ENCODE measurements at regions not wholly inside any gene's neighbourhood (a gene's known extent, or its start where the extent isn't known, plus 50 kb on each side); places are given as distances from the start of the nearest gene placed in this dataset.
"Not testable (repeated sequence)": the region's sequence is repeated elsewhere in the genome, so short reads cannot be mapped to it uniquely, and the experiment has no call there.

DNA sequence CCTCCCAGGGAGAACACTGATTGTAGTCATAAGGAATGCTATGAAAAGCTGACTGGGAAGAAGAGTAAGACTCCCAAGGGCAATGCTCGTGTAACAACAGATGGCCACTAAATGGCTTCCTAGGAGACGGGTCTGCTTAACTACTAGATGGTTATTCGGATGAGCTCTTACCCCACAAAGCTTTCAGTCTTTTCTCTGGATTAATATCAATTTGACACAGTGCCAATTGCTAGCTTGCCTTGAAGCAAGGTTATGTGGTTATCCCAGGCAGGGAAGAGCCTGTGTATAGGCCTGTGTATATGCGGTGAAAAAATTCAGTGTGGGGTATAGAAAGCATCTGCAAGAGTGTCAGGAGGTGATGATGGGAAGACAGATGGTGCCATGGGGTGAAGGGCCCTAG lies 86.4 kb upstream of the NOX3 start:
- peaks cover 13% of the 10 kb centered on the region for H3K27me3 Mint-ChIP-seq
- H3K27ac Mint-ChIP-seq, result no peak overlapping the region
- H3K4me1 Mint-ChIP-seq, result no peaks in the 10 kb centered on the region

DNA sequence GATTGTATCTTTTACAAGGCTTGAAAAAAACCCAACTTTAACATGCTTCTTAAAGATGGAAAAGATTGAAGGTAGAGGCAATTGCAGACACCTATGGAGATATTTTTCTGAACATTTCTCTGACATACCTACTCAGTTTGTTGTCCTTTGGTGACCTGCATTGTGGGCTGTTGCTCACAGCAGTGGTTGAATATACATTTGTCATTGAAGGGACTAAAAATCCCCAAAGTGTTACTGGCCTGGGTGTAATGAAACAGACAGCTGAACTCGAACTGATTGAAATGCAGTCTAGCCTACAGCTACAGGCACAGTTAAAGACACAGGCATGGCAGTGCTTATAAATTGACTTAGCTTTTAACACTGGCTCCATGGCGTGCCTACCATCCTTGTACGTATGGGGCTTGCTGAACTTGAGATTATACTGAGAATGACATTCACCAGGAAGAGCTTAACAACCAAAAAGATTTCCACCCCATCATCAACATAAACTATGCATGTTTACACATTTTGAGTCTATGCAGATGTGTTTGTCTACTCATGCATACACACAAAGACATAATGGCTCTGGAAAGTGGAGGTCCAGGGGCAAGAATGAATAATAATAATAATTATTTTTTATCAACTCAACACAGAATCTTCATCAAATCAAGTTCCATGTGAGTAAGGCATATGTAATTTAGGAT lies 83.2 kb upstream of the NOX3 start:
- ATAC-seq, result no peak
- H3K4me3 Mint-ChIP-seq, result no peak overlapping the region

More for the DNA sequence above, 86.4 kb upstream of the NOX3 start:
- H3K4me3 Mint-ChIP-seq, result no peak overlapping the region
- H3K36me3 Mint-ChIP-seq, result no peaks in the 10 kb centered on the region
- no peaks in the 10 kb centered on the region for H3K9me3 Mint-ChIP-seq
- ATAC-seq, result no peak

DNA sequence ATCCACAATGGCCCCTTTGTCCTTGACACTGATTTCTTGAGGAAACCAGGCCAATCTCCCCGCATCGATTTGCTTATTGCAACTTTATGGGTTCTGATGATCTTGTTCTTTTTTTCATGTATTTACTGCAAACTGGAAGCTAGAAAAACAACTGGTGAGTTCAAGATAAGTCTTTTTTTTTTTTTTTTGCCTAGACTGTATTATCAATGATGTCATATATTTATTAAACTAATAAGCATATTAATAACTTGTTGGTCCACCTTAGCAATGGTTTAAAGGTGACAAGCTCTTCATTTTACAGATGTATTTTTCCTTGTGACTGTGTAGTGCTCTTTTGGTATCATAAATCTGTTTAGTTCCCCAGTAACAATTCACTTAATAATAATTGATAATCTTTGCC lies 79.0 kb upstream of the NOX3 start:
- no peak overlapping the region for H3K4me3 Mint-ChIP-seq
- no peak overlapping the region for H3K27ac Mint-ChIP-seq
- peaks cover 8% of the 10 kb centered on the region for H3K9me3 Mint-ChIP-seq
- H3K4me1 Mint-ChIP-seq, result no peaks in the 10 kb centered on the region
- H3K36me3 Mint-ChIP-seq, result peaks cover 6% of the 10 kb centered on the region
- H3K27me3 Mint-ChIP-seq, result no peaks in the 10 kb centered on the region
- no peak for ATAC-seq

More for the DNA sequence above, 83.2 kb upstream of the NOX3 start:
- H3K27ac Mint-ChIP-seq, result no peak overlapping the region
- no peaks in the 10 kb centered on the region for H3K4me1 Mint-ChIP-seq
- H3K9me3 Mint-ChIP-seq, result peaks cover 5% of the 10 kb centered on the region
- H3K27me3 Mint-ChIP-seq, result peaks cover 13% of the 10 kb centered on the region
- H3K36me3 Mint-ChIP-seq, result no peaks in the 10 kb centered on the region

DNA sequence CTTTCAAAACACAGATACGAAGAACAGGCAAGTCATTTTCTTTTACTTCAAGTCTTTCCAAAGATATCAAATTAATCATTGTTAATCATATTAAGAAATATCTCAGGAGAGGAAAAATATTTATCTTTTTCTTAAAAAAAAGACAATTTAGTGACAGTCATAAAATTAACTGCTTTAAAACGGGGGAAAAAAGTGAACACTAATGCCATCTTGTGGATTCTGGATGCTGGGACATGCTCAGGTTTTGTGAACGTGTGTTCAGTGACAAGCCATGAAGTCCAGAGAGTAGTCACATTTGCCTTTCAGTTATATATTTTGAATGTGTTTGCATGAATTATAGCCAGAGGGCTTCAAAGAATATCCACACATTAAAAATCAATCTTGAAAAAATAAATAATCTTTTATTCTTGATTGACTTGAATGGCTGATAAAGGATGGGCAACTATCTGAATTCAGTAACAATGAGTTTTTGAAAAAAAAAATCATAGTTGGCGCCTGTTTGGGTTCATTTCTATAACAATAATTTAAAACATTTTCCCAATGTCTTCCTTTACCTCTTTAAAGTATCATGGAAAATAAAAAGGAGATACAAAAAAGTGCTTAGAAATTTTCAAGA lies 74.7 kb upstream of the NOX3 start:
- no peak for ATAC-seq
- Mint-ChIP-seq H3K27me3 (no peaks in the 10 kb centered on the region), H3K27ac (no peak overlapping the region), H3K36me3 (peaks cover 6% of the 10 kb centered on the region), H3K9me3 (peaks cover 3% of the 10 kb centered on the region), H3K4me1 (peaks cover 7% of the 10 kb centered on the region), H3K4me3 (no peak overlapping the region)

DNA sequence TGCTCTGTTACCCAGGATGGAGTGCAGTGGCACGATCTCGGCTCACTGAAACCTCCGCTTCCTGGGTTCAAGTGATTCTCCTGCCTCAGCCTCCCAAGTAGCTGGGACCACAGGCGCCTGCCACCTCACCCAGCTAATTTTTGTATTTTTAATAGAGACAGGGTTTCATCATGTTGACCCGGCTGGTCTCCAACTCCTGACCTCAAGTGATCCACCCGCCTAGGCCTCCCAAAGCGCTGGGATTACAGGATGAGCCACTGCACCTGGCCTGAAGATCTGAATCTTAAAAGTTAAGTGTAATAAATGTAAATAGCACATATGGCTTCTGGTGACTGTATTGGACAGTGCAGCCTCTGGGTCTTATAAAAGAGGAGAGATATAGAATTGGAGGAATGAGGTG lies 74.2 kb upstream of the NOX3 start:
- not testable (repeated sequence) for H3K4me3 Mint-ChIP-seq, H3K9me3 Mint-ChIP-seq, H3K4me1 Mint-ChIP-seq, H3K27me3 Mint-ChIP-seq, ATAC-seq, H3K36me3 Mint-ChIP-seq, H3K27ac Mint-ChIP-seq

DNA sequence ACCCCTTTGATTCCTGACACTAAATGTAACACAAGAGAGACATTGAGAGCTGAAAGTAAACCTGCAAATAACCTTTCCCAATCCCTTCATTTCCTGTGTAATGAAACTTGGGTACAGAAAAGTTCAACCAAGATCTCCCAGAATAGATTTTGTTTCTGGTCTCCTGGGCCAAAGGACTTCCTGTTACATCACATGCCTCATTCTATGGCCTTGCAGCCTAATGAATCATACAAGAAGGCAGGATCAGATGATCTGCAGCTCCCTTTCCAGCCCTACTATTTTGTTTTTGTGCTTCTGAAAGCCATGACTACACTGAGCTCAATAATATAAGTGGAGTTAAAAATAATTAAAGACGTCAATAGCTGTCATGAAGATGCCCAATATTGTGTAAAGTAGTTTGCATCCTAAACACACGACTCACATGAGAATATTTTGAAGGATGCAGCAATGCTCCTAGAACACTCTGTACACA lies 73.4 kb upstream of the NOX3 start:
- Mint-ChIP-seq H3K4me1 (peaks cover 7% of the 10 kb centered on the region), H3K4me3 (no peak overlapping the region), H3K9me3 (peaks cover 3% of the 10 kb centered on the region), H3K27ac (no peak overlapping the region), H3K27me3 (no peaks in the 10 kb centered on the region), H3K36me3 (peaks cover 6% of the 10 kb centered on the region)
- ATAC-seq, result no peak

DNA sequence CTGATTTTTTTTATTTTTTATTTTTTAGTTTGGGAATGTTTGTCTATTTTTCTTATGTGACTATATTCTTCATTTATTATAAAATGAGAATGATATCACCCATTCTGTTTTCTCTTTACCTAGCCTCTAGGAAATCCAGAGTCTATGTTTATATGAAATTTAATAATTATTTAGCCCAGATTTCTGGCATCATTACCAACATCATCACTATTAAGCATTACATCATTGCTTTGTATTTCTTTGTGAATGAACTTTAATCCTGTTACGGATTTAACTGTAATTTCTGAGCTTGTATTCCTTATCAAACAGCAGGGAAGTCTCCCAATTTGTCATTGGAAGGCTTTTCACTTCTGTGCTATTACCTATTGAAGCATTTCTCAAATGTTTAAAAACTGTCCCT lies 72.7 kb upstream of the NOX3 start:
- no peaks in the 10 kb centered on the region for H3K27me3 Mint-ChIP-seq
- H3K4me3 Mint-ChIP-seq, result no peak overlapping the region
- H3K4me1 Mint-ChIP-seq, result peaks cover 7% of the 10 kb centered on the region
- no peak overlapping the region for H3K27ac Mint-ChIP-seq
- H3K9me3 Mint-ChIP-seq, result peaks cover 3% of the 10 kb centered on the region
- H3K36me3 Mint-ChIP-seq, result peaks cover 4% of the 10 kb centered on the region
- no peak for ATAC-seq

DNA sequence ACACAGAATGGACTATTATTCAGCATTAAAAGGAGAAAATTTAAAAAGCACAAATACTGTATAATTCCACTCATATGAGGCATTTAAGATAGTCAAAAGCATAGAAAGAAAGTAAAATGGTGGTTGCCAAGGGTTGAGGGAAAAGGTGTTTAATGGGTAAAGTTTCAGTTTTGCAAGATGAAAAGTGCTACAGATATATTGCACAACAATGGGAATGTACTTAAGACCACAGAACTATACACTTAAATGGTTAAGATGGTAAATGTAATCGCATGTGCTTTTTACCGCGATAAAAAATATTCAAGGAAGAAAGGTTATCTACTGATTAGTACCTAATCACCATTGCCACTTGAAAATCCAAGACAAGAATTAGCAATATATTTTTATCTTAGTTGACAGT lies 71.8 kb upstream of the NOX3 start:
- no peak overlapping the region for H3K4me3 Mint-ChIP-seq
- no peak for ATAC-seq
- H3K4me1 Mint-ChIP-seq, result peaks cover 7% of the 10 kb centered on the region
- no peaks in the 10 kb centered on the region for H3K36me3 Mint-ChIP-seq
- no peaks in the 10 kb centered on the region for H3K27me3 Mint-ChIP-seq
- no peaks in the 10 kb centered on the region for H3K9me3 Mint-ChIP-seq
- H3K27ac Mint-ChIP-seq, result no peak overlapping the region

DNA sequence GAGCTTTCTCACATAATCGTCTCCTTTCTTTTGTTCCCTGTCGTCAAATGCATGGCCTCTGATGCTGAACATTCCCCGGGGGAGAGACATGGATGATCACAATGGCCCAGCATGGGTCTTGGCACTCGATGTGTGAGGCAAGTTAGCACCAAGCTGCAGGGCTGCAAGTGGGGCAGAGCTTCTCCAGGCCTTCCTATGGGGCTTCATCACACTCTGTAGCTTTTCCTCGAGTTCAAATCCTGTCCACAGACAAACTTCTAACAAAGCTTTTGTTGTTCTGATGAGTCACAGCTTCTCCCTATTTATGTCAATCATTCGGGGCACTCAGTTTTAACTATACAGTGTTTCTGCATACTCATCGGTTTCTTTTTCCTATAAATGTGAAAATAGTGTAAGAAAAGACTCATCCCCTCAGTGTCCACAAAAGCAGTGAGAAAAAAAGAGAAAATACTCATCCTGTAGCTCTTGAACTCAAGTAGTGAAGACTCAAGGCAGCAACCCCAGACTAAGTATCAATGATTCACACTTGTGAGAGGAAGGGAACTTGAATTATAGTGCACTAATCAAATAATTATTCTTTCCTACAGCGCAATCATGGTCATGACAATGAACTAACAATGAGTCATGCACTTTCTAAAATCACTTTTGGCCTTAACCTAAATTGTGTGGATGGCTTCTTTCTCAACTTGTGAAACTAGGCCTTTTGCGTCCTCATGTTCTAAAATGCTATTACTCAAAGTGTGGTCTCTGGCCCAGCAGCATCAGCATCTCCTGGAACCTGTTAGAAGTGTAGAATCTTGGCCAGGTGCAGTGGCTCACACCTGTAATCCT lies 68.4 kb upstream of the NOX3 start:
- H3K9me3 Mint-ChIP-seq, result no peaks in the 10 kb centered on the region
- no peak for ATAC-seq
- H3K27ac Mint-ChIP-seq, result no peak overlapping the region
- no peak overlapping the region for H3K4me3 Mint-ChIP-seq
- peaks cover 3% of the 10 kb centered on the region for H3K4me1 Mint-ChIP-seq
- no peaks in the 10 kb centered on the region for H3K27me3 Mint-ChIP-seq
- no peaks in the 10 kb centered on the region for H3K36me3 Mint-ChIP-seq

DNA sequence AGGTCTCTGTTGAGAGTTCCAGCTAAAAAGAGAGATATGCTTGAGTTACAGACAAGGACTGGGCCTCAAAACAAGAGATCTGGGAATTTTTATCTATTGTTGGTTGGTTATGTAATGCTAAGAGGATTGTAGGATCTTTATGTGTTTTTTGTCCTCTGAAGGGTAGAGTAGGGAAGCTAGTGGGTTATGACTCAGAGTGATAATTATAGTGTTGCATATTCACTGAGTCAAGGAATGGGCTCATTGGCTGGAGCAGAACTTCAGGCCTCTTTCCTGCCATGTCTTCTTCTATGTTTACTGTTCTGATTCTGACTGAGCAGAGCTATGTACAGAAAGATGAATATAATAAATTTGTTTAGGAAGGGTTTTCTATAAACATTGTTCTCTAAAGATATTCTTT lies 66.1 kb upstream of the NOX3 start:
- no peak overlapping the region for H3K4me3 Mint-ChIP-seq
- H3K27me3 Mint-ChIP-seq, result no peaks in the 10 kb centered on the region
- H3K36me3 Mint-ChIP-seq, result no peaks in the 10 kb centered on the region
- no peak overlapping the region for H3K27ac Mint-ChIP-seq
- no peak for ATAC-seq
- H3K9me3 Mint-ChIP-seq, result no peaks in the 10 kb centered on the region
- no peaks in the 10 kb centered on the region for H3K4me1 Mint-ChIP-seq

DNA sequence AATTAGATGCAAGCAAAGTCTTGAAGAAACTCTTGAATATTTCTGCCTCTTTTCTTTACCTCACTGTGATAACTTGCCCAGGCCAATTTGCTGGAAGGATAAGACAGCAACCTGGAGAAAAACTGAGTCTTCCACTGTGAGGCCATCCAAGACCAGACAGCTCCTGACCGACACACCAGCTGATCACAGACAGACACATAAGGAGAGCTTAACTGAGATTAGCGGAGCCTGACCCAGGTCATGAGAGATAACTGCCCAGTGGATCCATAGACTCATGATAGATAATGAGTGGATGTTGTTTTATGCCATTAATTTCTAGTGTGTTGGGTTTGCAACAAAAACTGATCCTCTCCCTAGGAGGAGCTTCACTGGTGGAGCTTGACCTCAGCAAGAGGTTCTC lies 64.4 kb upstream of the NOX3 start:
- no peak for ATAC-seq
- Mint-ChIP-seq H3K4me3 (no peak overlapping the region), H3K27ac (no peak overlapping the region), H3K36me3 (no peaks in the 10 kb centered on the region), H3K27me3 (no peaks in the 10 kb centered on the region), H3K9me3 (no peaks in the 10 kb centered on the region), H3K4me1 (no peaks in the 10 kb centered on the region)

DNA sequence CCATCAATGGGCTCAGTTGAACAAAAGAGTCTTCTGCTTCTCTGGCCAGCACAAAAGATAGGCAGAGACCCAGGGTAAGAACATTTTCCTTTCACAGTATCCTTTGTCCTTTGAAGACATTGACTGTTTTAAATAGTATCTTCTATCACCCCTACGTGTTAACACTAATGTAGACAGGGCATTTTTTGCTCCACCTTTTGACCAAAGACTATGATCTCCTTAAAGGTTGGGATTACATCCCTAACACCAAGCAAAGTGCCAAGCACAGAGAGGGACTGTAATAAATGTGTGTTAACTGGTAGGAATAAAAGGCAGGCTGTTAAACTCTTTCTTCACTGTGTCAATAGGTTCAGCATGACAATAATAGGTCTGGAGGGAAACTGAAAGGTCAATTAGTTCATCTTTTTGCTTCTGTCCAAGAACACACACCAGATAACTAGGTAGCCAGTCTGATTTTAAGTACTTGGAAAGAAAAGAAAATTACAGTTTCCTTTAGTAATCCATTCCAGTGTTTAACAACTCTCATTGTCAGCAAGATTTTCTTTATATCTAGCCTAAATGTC lies 63.6 kb upstream of the NOX3 start:
- Mint-ChIP-seq H3K27me3 (no peaks in the 10 kb centered on the region), H3K27ac (no peak overlapping the region), H3K4me3 (no peak overlapping the region), H3K4me1 (no peaks in the 10 kb centered on the region), H3K36me3 (no peaks in the 10 kb centered on the region), H3K9me3 (no peaks in the 10 kb centered on the region)
- no peak for ATAC-seq

DNA sequence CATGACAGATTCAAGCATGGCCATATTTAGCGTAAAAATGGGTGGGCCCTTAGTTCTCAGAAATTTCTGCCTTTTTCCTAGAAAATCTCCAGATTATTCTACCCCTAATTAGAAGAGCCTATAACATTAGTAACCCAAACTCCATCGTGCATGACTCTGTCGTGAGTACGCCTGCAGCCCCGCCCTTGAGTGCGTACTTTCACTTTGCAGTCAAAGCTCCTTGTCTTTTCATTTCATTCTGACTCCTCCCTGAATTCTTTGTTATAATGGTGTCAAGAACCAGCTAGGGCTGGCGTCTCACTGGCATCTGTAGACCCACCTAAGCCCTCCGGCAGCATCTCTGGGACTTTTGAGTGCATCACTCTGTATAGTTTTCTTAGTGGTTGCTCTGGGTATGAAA lies 61.7 kb upstream of the NOX3 start:
- H3K4me1 Mint-ChIP-seq, result no peaks in the 10 kb centered on the region
- no peak overlapping the region for H3K4me3 Mint-ChIP-seq
- no peak for ATAC-seq
- H3K9me3 Mint-ChIP-seq, result no peaks in the 10 kb centered on the region
- H3K27me3 Mint-ChIP-seq, result no peaks in the 10 kb centered on the region
- no peak overlapping the region for H3K27ac Mint-ChIP-seq
- no peaks in the 10 kb centered on the region for H3K36me3 Mint-ChIP-seq

DNA sequence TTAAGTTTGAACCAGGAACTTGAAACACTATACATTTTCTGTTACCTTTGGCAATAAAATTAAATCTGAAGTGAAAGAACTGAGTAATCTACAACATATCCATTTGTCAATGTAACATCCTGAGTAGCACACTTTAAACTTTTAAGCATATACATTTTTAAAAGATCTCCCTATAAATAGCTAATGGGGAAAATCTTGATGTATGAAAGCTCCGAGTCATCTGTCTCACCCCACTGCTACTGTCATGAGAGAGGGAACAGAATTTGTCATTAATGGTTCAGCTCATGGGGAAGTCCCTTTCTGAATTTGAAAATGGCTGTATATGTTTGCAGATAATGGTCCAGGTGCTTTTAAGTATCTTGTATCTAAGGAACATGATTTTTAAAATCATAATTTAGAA lies 55.2 kb upstream of the NOX3 start:
- Mint-ChIP-seq H3K27me3 (no peaks in the 10 kb centered on the region), H3K27ac (no peak overlapping the region), H3K36me3 (no peaks in the 10 kb centered on the region), H3K4me1 (no peaks in the 10 kb centered on the region), H3K4me3 (no peak overlapping the region), H3K9me3 (no peaks in the 10 kb centered on the region)
- ATAC-seq, result peak; percentile 46

DNA sequence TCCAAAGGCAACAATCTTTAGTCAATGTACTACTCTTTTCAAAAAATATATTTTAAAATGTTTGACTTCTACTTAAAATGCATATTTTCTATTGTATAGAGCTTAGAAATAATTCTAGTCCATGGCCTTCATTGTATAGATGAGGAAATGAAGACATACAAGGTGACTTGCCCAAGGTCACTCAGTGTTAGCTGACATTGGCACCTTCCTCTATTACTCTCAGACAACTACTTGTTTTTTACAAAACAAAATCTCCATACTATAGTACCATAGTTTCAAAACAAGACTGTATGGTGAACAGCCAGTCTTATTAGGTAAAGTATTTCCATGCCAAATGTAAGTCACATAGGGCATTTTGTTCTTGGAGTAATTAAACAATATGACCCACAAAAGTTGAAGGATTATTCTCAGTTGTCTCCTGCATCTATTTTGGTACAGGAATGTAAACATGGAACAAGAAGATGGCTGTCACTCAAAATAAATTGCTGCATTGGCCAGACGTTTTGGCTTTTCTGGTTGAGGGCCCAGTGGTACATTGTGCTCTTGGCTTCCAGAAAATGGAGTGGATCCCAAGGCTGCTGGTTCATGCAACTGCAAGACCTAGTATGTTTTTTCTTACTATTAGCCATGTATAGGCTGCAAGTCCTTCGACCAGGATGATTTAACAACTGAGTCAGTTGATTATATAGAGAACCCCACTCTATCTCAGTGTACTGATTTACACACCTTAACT lies 54.3 kb upstream of the NOX3 start:
- H3K27me3 Mint-ChIP-seq, result no peaks in the 10 kb centered on the region
- no peak overlapping the region for H3K27ac Mint-ChIP-seq
- ATAC-seq, result no peak
- H3K36me3 Mint-ChIP-seq, result no peaks in the 10 kb centered on the region
- H3K9me3 Mint-ChIP-seq, result no peaks in the 10 kb centered on the region
- H3K4me1 Mint-ChIP-seq, result no peaks in the 10 kb centered on the region
- no peak overlapping the region for H3K4me3 Mint-ChIP-seq
